Stimulated activated CD8-positive, alpha-beta memory T cell treated with anti-CD3 and anti-CD28 coated beads, Interleukin-15, amount 100 ng/mL, for 1 hour (primary cell): ENCODE measurements at regions not wholly inside any gene's neighbourhood (a gene's known extent, or its start where the extent isn't known, plus 50 kb on each side); places are given as distances from the start of the nearest gene placed in this dataset.
"Not testable (repeated sequence)": the region's sequence is repeated elsewhere in the genome, so short reads cannot be mapped to it uniquely, and the experiment has no call there.

Experiments
- DNase-seq: peaks from one replicate; pipeline ENCODE4 v3.0.0-alpha.2; 2020; ENCODE audit warnings: low read depth

DNA sequence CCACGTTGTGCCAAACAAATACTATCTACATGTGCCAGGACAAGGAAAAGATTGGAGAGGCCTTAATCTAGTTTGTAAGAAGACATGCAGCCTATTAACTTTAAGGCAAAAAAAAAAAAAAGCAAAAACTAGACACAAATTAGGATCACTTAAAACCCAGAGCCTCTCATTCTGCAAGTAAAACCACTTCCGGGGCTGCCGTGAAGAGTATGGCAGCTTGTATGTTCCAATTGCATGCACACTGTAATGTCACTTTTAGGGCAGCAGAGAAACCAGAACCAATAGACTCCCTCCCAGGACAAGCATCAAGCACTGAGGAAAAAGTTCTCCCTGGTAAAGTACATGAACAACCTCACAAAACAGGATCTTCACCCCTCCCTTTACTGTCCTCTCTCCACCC is 70.6 kb downstream of the RSL24D1 start:
- DNase-seq: no peak

DNA sequence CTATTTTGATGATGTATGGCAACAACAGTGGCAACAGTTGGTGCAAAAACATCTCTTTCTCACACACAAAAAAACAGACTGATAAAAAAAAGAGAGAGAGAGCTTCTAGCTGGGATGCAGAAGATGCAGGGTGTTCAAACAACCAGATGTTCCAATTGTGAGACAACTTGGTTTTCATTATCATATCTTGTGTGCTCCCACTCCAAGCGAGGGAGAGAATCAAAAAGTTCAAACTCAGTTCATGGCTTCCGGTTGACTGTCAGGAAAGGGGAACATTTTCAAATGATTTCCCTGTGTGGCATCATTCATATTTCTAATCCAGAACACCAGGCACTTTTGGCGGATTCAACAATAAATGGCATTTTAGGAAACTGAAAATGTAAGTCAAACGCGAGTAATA is 72.1 kb downstream of the RSL24D1 start:
- no peak for DNase-seq

DNA sequence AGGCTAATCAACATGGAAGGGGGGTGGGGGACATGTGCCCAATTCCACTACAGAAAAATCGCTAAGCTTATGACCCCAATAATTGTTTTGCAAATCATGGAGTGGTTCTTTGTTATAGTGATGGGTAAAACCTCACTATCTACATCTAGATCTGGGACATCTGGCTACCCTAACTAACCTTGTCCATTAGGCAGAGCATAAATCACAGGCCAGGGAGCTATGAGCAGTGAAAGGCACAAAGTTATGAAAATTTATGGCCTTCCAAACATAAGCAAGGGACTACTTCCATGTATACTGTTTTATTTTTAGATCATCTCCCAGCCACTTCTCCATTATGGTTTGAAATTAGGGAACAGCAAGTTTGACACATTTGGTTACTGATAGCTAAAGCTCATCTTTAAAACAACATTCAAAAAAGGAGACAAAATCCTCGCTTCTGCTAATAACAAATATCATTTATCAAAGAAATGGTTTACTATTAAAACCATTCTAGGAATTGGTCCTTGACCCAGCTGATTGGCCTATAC is 78.3 kb downstream of the RSL24D1 start:
- no peak for DNase-seq

DNA sequence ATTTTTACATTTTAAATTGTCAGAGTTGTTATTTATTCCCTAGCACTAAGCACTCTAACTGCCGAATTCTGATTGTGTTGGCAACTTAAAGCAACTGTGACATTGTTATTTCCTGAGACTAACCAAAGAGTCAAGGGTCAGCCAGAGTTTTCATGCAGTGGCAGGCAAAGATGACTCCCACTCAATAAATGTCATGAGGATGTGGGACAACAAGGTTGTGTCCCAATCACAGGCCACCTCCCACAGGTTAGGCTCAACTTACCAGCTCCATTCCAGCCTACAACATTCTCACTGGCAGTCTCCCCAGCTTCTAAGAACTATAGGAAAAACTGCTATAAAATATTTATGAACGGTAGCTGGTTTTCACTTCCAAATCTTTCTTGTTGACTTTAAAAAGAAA is 80.1 kb downstream of the RSL24D1 start:
- DNase-seq: no peak

DNA sequence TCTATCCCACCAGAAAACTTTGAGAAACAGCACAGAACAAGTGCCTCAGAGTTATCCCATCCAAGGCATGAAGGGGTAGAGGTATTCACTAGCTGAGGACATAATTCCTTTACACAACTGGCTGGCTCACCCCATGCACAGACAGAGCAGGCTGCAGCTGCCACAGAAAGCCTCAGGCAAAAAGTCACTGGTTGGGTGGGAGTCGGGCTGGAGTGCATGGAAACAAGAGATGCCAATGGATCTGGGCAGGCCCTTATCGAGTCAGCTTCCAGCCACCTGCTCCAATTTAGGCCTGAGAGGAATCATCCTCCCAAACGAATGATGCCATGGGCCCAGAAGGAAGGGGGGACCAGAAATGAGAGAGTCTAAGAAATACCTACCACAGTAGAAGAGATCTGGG is 83.0 kb downstream of the RSL24D1 start:
- no peak for DNase-seq

DNA sequence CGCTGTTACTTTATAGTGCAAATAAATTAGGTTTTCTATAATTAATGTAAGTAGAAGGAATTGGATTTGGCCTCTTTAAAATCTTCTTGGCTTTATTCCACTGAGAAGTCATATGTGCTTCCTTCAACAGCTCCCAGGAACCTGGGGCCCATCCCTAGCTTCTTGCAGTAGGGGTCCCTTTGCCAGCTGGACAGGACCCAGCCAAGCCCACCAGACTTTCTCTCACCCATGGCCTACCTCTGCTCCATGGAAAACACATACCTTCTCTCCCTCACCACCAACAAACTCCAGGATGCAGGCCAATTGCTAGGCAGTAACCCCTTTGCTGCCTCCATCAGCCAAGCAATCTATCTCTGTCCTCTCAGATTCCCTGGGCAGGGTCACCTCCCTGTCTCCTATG is 84.0 kb downstream of the RSL24D1 start:
- no peak for DNase-seq

DNA sequence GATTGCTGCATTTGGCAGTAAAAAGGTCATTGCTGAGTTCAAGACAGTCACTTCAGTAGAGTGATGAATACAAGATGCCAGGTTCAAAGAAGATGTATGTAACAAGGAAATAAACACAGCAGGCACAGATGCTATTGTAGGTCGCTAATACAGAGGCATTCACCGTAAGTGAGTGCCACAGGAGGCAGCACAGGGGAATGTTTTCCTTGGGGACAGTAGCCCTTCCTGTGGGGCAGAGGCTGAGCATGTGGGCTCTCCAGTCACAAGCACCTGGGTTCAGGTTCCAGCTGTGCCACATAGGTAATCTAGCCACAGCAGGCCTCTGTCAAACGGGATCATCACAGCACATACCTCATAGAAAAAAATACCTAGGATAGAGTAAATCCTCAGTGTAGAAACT is 86.3 kb downstream of the RSL24D1 start:
- DNase-seq: no peak

DNA sequence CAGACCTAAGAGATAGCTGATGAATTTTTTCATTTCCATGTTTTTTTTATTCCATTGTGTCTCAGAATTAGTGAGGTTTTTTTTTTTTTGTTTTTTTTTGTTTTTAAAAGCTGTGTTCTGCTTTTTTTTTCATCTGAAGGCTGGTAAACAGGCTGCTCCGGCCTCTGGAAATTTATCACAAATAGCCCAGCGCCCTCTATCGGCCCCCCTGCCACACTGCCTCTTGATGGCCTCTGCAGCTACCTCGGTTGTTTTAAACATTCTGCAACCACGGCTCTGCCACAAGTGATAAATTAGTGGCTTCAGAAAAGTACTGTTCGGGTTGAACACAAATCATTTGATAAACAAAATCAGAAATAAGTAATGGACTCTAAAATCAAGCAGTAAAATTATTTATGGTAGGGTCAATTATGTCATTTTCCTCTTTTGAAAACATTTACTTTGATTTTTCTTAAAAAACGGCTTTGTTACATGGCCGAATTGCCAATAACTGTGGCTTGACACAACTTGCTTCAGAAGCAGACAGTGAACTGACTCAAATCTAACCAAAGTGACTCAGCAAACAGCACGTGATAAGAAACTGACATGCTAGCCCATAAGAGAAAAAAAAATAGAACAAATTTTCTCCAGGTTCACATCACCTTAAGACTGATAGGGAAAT is 87.8 kb downstream of the RSL24D1 start:
- DNase-seq: peak; percentile 17

DNA sequence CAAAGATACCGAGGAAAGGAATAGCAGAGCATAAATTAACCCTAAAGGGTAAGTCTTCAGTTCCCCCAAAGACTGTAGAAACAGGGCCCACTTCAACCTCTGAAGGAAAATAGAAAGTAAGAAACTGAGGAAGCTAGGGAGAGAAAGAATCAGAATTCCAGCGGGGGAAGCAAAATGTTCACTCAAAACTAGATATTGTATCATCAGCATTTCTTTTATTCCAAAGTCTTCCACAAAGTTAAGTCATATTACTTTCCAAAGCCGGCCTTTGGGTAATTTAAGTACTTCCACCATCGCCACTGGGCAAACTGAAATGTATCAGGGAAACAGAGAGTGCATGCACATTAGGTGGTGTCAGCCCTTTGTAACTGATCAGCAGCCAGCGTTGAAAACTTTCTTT is 88.3 kb downstream of the RSL24D1 start:
- DNase-seq: no peak

DNA sequence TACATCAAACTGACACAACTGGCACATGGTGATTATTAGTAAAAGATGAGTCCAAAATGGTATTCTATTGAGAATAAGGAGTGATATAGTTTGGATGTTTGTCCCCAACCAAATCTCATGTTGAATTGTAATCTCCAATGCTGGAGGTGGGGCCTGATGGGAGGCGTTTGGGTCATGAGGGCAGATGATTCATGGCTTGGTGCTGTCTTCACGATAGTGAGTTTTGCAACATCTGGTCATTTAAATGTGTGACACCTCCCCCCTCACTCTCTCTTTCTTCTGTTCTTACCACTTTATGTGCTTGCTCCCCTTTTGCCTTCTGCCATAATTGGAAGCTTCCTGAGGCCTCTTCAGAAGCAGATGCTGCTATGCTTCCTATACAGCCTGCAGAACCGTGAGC is 90.6 kb downstream of the RSL24D1 start:
- DNase-seq: no peak

DNA sequence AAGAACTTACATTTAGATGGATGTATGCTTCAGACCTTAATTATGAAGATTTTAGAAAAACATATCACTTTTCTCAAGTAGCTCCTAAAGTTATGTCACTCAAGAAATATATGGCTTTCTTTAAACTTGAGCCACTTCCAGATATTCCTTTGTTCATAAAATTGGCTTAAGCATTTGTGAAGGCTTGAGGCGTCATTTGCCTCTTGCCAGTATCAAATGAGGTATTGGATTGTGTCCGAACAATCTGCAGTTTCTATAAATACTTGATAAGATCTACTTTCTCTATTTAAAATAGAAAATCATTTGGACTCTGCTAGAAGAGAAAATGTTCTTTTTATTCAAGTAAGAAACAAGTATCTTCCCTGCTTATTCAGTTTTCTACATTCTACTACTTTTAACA is 102.6 kb downstream of the RSL24D1 start:
- DNase-seq: no peak

DNA sequence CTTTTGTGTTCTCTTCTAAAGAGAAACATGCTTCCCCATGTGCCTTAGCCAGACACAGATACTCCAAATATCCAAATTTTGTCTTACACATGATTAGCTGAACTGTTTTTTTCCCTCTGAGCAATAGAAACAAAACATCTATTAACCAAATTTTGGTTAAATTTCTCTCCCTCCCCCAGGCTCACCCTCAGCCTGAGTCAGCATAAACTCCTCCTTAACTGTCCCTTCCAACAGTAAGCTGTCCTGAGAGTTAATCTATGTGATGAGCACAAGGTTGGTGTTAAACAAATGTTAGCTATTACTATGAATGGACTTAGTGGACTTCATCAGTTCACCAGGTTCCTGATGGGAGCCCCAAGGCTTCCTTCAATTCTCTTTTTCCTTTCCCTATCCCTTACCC is 108.5 kb downstream of the RSL24D1 start:
- DNase-seq: no peak

DNA sequence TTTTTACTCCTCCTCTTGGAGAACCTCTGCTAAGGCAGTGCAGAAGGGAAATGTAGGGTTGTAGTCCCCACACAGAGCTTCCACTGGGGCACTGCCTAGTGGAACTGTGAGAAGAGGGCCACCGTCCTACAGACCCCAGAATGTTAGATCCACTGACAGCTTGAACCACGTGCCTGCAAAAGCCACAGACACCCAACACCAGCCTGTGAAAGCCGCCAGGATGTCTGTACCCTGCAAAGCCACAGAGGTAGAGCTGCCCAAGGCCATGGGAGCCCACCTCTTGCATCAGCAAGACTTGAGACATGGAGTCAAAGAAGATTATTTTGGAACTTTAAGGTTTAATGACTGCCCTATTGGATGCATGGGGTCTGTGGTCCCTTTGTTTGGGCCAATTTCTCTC is 112.1 kb downstream of the RSL24D1 start:
- no peak for DNase-seq

DNA sequence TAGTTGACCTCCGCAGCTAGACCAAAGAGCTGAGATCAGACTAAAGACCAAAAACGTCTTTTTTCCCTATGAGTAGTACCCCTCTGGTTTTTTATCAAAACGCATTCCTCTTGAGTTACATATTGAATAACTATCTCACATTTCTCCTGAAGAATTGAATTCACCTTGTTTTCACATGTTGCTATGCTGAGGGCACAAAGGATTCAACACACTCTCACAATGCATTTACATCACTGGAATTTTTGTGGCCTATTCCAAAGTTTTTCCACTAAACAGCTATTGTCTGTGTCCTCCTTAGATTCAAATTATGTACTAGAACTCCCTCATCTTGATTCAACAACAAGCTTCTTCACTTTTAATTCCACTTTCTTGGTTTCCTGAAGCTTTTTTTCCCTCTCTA is 112.5 kb downstream of the RSL24D1 start:
- DNase-seq: no peak

DNA sequence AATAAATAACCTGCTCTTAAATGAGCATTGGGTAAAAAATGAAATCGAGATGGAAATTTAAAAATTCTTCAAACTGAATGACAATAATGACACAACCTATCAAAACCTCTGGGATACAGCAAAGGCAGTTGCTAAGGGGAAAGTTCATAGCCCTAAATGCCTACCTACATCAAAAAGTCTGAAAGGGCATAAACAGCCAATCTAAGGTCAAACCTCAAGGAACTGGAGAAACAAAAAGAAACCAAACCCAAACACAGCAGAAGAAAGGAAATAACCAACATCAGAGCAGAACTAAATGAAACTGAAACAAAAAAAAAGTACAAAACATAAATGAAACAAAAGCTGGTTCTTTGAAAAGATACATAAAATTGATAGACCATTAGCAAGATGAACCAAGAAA is 119.7 kb downstream of the RSL24D1 start:
- not testable (repeated sequence) for DNase-seq

DNA sequence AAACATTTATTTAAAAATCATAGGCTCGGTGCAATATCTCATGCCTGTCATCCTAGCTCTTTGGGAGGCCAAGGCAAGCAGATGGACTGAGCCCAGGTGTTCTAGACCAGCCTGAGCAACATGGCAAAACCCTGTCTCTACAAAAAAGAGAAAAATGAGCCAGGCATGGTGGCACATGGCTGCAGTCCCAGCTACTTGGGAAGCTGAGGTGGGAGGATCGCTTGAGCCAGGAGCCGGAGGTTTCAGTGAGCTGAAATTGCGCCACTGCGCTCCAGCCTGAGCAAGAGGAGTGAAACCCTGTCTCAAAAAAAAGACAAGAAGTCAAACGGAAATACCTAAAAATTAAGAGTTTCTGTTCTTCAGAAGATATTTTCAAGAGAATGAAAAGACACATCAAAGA is 122.3 kb downstream of the RSL24D1 start:
- DNase-seq: no peak

DNA sequence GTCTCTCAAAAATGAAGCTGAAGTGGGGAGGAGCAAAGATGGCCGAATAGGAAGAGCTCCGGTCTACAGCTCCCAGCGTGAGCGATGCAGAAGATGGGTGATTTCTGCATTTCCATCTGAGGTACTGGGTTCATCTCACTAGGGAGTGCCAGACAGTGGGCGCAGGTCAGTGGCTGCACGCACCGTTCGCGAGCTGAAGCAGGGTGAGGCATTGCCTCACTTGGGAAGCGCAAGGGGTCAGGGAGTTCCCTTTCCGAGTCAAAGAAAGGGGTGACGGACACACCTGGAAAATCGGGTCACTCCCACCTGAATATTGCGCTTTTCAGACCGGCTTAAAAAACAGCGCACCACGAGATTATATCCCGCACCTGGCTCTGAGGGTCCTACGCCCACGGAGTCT is 132.8 kb downstream of the RSL24D1 start:
- not testable (repeated sequence) for DNase-seq

DNA sequence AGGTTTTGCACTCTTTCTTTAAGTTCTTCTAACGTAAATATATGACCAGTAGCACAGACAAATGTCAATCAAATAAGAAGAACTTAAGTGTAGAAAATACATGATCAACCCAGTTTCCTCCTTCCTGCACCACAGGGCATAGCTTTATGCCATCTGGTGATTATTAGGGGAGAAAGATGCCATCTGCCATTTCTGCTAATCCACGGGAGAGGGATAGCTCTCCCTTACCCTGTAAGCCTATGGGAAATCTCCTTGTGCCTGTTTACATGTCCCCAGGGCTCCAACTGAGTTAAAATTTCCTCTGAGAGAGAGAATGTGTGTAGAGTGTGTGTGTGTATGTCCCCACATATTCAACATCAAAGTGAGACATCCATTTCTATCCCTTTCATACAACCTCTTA is 135.9 kb downstream of the RSL24D1 start:
- DNase-seq: no peak

DNA sequence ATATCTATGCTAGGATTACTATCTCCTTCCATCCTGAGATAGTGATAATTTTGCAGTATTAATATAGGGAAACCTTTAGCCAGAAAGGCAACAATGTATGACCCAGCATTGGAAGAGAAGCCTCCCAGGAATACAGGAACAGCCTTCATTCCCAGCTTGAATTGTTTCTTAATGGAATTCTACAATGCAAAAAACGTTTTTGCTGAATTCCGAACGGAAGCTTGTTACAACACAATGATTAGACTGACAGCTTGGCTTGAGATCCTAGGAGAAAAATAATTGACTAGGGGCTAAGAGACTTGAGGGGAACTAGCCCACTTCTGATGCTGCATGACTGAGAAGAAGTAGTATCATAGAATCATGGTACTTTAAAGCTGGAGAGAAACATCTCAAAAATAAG is 140.2 kb downstream of the RSL24D1 start:
- DNase-seq: no peak

DNA sequence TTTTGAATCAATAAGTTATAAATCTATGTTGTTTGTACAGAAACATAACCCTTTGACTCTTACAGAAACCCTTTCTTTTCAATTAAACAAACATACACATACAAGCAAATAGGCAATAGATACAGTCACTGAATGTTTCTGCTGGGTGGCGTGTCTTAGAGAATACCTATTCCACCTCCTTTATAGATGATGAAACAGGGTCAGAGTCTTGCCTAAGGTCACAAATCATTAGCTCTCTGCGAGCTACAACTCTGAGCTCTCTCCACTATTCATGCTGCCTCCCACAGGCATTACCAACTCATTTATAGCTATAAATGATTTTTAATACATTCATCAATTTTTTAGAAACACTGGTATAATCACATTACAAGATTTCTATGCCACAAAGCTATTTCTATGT is 152.6 kb downstream of the RSL24D1 start:
- no peak for DNase-seq

DNA sequence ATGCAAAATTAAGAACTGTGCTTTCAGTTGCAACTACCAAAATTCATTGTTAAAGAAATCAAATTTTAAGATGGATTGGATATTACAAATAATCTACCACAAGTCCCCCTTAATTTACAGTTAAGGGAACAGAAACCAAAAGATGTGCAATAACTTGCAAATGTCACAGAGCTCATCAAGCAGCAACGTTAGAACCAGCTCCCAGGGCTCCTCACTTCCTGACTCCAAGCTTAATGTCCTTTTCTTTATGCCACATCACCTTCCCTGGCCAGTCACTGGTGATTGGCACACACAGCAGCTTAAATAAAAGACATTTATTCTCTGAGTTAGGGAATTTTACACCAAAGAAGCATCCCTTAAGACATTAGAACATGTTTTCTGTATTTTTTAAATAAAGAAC is 159.7 kb downstream of the RSL24D1 start:
- no peak for DNase-seq

DNA sequence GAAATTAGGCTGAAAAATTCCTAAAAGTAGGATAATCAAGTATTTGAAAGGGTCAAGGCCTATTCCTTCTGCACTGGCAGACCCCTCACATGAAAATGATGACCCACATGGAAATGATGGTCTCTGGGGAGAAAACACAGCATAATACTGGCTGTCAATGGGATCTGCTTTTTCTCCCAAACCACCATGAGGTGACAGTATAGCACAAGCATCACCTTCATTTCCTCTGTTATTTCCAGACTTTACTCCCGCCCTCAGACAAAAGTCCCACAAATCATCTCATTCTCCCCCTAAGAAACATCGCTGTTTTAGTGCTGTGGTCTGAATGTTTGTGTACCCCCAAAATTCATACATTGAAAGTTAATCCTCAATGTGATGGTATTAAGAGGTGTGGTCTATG is 161.0 kb downstream of the RSL24D1 start:
- no peak for DNase-seq

DNA sequence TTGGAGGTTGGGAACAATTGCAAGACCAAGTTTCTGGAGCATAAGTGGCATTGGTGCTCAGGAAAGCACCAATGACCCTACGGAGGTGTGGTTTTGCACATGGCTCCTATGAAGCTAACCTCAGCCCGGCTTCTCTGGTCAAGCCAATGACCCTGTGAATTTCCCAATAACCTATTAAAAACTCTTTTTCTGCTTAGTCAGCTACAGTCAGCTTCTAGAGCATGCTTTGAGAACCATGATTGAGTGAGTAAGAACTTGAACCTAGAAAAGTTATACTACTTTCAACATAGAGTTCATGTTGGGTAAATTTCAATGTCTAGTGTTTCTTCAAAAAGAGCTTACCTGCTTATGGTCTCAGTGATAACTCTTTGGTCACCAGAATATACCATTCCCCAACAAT is 163.2 kb downstream of the RSL24D1 start:
- DNase-seq: no peak

DNA sequence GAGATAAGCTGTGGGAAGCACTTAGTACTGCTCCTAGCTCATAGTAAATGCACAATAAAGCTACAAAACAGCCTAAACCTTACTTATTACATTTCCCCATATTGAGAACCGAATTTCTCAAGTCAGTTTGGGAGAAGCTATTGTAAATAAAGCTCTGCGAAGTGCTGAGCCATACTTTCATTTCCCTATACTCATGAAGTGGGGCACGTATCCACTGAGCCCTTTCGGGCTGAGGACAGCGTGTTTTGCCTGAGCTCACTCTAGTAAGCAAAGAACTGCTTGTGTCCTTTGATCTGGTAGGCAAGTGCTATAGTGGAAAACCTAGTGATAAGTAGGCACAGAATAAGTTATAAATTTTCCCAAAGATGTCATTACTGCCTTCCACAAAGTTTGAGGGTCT is 165.0 kb downstream of the RSL24D1 start:
- no peak for DNase-seq

DNA sequence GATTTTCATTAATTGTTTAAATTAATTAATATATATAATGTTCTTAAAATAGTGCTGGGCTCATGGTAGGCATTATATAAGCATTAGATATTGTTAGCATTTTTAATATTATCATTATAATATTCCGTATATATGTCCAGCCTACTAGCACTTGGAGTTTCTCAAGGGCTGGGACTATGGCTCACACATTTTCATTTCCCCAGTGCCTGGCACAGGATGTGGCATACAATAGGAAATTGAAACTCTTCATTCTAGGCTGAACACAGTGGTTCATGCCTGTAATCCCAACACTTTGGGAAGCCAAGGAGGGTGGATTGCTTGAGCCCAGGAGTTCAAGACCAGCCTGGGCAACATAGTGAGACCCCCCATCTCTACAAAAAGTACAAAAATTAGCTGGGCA is 170.4 kb downstream of the RSL24D1 start:
- no peak for DNase-seq
